B cell (primary cell): ENCODE measurements at regions not wholly inside any gene's neighbourhood (a gene's known extent, or its start where the extent isn't known, plus 50 kb on each side); places are given as distances from the start of the nearest gene placed in this dataset.

Experiments
- CTCF ChIP-seq: fragments of 200-600 bp; IDR thresholded peaks from one replicate; pipeline ENCODE4 v1.8.0; 2022; ENCODE audit warnings: antibody characterized with exemption, mild to moderate bottlenecking
- EZH2 ChIP-seq: IDR thresholded peaks from 2 replicates; pipeline ENCODE4 v1.6.1; 2012; ENCODE audit warnings: borderline replicate concordance, low read depth, mild to moderate bottlenecking, moderate library complexity, low read length; ENCODE audit not compliant: insufficient read depth, poor library complexity, severe bottlenecking

GRCh38 chr12:60693019-60693626, 1097.3 kb downstream of the SLC16A7 start:
- TF ChIP-seq CTCF: no peak
- no peak for TF ChIP-seq EZH2
